Caki2 (cell line): ENCODE measurements at regions not wholly inside any gene's neighbourhood (a gene's known extent, or its start where the extent isn't known, plus 50 kb on each side); places are given as distances from the start of the nearest gene placed in this dataset.

Source experiments
- DNase-seq: peaks from one replicate; pipeline ENCODE4 v3.0.0-alpha.2; 2015; ENCODE audit warnings: low read depth
- in situ Hi-C: cut with HindIII; loops from 2 replicates; pipeline ENCODE4 v1.10.0; 2016; ENCODE audit warnings: low sequenced_read_pairs, low pct_unique_long_range_greater_than_20kb, mixed read lengths

DNA sequence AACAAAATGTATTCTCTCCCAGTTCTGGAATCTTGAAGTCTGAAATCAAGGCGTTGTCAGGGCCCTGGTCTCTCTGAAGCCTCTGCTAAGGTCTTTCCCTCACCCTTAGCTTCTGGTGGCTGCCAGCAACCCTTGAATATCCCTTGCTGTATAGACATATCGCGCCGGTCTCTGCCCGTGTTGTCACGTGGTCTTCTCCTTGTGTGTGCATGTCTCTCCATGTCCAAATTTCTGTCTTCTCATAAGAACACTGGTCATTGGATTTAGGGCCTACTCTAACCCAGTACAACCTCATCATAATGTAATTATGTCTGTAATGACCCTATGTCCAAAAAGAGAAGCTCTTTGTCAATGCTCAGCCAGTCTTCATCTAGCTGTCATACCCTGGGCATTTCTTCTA lies 85.7 kb upstream of the ETS2 start:
- DNase-seq: no peak
- in situ Hi-C loops: no loop called here

DNA sequence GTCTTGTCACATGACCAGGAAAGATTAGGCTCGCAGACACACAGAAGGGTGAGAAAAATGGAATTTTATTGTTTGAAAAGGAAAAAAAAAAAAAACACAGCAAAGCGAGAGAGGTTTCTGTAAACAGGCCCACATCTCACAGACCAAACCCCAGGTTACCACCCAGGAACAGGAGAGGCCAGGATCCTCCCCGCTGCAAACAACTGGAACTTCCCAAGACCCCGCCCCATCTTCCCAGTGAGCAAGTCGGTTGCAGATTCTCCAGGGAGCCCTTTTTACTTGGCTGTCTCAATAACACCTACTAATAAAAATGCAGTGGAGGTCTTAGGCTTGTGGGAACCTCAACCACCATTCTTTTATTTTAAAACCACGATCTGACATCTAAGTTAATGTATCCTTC lies 84.7 kb upstream of the ETS2 start:
- in situ Hi-C loops: no loop called here
- DNase-seq: no peak

- DNase-seq: no peak
- in situ Hi-C loops: no loop called here
Observed at GRCh38 chr21:38721958-38722357, 83.8 kb upstream of the ETS2 start.

GRCh38 chr21:38725196-38726157 lies 80.3 kb upstream of the ETS2 start:
- in situ Hi-C loops: no loop called here
- no peak for DNase-seq

DNA sequence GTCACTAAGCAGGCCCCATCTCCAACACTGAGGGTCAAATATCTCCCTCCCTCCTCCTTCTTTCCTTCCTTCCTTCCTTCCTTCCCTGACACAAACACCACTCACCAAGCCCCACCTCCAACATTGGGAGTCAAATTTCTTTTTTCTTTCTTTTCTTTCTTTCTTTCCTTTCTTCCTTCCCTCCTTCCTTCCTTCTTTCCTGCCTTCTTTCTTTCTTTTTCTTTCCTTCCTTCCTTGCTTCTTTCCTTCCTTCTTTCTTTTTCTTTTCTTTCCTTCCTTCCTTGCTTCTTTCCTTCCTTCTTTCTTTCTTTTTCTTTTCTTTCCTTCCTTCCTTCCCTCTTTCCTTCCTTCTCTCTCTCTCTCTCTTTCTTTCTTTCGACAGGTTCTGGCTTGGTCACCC lies 79.2 kb upstream of the ETS2 start:
- in situ Hi-C loops: no loop called here
- no peak for DNase-seq

- in situ Hi-C loops: no loop called here
- DNase-seq: no peak
Observed at GRCh38 chr21:38729291-38729690, 76.4 kb upstream of the ETS2 start.

GRCh38 chr21:38729754-38730379 lies 75.9 kb upstream of the ETS2 start:
- in situ Hi-C loops: no loop called here
- DNase-seq: no peak

DNA sequence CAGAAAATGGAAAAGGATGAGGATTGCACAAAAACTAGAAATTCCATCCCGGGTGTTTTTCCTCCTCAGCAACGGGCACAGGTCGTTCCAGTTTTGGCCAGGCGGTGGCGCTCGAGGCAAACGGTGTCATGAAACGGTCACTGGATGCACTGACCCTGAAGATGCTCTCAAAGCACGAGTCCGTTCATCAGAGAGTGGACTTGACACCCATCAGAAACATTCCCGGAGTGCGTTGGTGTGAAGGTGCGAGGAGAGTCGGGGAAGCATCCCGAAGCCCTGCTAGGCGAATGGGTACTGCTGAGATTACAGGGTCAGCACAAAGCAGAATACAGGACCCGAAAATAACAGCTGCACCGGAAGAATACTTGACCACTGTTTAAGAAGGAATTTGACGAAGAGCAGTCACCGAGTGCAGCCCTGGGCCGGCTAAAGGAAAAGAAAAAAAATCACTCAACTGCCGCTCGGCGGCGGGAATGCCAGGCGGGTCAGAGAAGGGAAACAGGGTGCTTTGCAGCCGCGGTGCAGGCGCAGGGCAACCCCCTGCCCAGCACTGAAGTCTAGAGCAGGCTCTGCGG lies 71.7 kb upstream of the ETS2 start:
- in situ Hi-C loops: no loop called here
- peak; percentile 78 for DNase-seq

DNA sequence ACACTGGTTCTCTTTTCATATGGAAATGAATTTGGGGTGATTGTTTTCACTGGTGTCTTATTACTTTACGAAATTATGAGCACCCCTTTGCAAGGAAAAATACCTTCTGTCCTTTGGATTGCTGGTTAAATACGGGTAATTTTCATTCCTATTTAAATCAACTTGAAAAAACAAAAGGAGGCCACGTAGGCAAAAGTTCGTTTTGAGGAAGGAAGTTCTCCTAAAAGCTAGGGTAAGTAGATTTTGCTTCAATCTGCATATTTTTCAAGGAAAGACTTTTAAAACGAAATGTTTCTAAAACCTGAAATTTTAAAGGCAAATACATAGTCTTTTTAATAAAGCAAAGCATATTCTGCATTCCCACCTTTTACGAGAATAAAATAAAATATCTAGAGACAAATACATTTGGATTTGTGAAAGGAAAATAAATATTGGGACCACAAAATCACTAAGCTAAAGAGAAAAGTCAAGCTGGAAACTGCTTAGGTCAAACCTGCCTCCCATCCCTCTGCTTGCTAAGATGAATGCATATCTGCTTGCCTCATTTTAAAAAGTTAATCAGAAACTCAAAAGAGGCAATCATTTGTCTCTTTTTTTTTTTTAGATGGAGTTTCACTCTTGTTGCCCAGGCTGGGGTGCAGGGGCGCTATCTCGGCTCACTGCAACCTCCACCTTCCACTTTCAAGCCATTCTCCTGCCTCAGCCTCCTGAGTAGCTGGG lies 70.9 kb upstream of the ETS2 start:
- DNase-seq: no peak
- in situ Hi-C loops: no loop called here

- in situ Hi-C loops: no loop called here
- DNase-seq: no peak
Observed at GRCh38 chr21:38735626-38736206, 70.0 kb upstream of the ETS2 start.

- in situ Hi-C loops: no loop called here
- DNase-seq: no peak
Observed at GRCh38 chr21:38740090-38740489, 65.6 kb upstream of the ETS2 start.

DNA sequence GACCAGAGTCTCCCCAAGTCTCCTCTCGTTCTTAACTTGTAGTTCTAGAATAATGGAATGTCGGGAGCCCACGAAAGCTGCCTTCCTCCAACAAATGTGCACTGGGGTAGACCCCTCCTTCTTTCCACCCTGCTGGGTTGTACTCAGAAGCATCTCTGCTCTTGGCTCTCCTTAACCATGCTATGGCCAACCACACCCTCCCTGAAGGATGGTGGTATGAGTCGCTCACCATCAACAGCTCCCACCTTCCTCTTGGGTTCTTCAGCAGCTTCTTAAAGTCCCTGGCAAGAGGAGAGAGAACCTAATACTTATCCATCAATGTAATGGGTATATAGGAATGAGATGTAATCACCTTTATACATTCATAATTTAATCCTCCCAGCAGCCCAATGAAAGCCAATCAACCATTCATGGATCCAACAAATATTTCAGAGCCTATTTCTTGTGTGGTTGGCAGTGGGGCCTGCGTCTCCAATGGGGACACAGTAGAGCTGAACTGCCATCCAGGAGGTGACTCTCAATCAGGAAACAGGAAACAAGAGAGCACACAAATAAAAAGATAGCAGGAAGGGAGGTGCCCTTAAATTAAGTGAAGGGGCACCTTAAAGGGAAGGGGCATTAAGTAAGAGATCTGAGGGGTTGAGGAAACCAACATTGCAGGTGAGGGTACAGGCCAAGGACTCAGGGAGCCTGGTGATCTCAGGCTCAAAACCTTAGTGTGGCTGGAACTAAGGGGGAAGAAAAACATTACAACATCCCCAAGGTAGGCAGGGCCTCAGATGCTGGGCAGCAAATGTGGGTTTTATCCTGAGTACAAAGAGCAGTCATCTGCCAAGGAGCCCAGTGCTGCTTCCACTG lies 64.4 kb upstream of the ETS2 start:
- in situ Hi-C loops: no loop called here

GRCh38 chr21:38741950-38742256 lies 63.8 kb upstream of the ETS2 start:
- in situ Hi-C loops: no loop called here
- DNase-seq: no peak

More for the DNA sequence above, 64.4 kb upstream of the ETS2 start:
- DNase-seq: no peak

- no peak for DNase-seq
- in situ Hi-C loops: no loop called here
Observed at GRCh38 chr21:38742580-38743260, 63.0 kb upstream of the ETS2 start.

- DNase-seq: no peak
- in situ Hi-C loops: no loop called here
Observed at GRCh38 chr21:38743772-38744529, 61.8 kb upstream of the ETS2 start.

GRCh38 chr21:38744861-38745260 lies 60.9 kb upstream of the ETS2 start:
- no peak for DNase-seq
- in situ Hi-C loops: no loop called here

- no peak for DNase-seq
- in situ Hi-C loops: no loop called here
Observed at GRCh38 chr21:38747810-38748209, 57.9 kb upstream of the ETS2 start.
